ENCODE measurements at regions not wholly inside any gene's neighbourhood (a gene's known extent, or its start where the extent isn't known, plus 50 kb on each side); places are given as distances from the start of the nearest gene placed in this dataset.

GRCh38 chrX:107574054-107574683 lies 54.1 kb upstream of the PRPS1 start:
- H3K4me3 ChIP-seq (ENCODE audit: low read depth, low read length), result no peak overlapping the region
- peak overlapping the region; percentile 80 for H3K27ac ChIP-seq
- in situ Hi-C loops (cut with HindIII; ENCODE audit: low pct_ligation_motif_present, low sequenced_read_pairs), result no loop called here
- no peaks in the 10 kb centered on the region for H3K36me3 ChIP-seq (replicated peaks)
- TF ChIP-seq CTCF (IDR thresholded peaks at IDR 0.05; ENCODE audit: low read depth, low read length, missing control alignments), result no peak
- DNase-seq, result peak; percentile 38
- H3K27me3 ChIP-seq (replicated peaks), result no peaks in the 10 kb centered on the region

GRCh38 chrX:107574711-107575110 lies 53.6 kb upstream of the PRPS1 start:
- in situ Hi-C loops (cut with HindIII; ENCODE audit: low pct_ligation_motif_present, low sequenced_read_pairs), result no loop called here
- peak; percentile 43 for DNase-seq
- Histone ChIP-seq H3K27ac (peak overlapping the region; percentile 80), H3K36me3 (replicated peaks) (no peaks in the 10 kb centered on the region), H3K27me3 (replicated peaks) (no peaks in the 10 kb centered on the region), H3K4me3 (ENCODE audit: low read depth, low read length) (no peak overlapping the region)
- TF ChIP-seq CTCF (IDR thresholded peaks at IDR 0.05; ENCODE audit: low read depth, low read length, missing control alignments), result no peak

- in situ Hi-C loops (cut with HindIII; ENCODE audit: low pct_ligation_motif_present, low sequenced_read_pairs), result no loop called here
- H3K36me3 ChIP-seq (replicated peaks), result no peaks in the 10 kb centered on the region
- H3K27me3 ChIP-seq (replicated peaks), result no peaks in the 10 kb centered on the region
- no peak overlapping the region for H3K27ac ChIP-seq
- DNase-seq, result no peak
- no peak for TF ChIP-seq CTCF (IDR thresholded peaks at IDR 0.05; ENCODE audit: low read depth, low read length, missing control alignments)
- no peak overlapping the region for H3K4me3 ChIP-seq (ENCODE audit: low read depth, low read length)
Measured at GRCh38 chrX:107576392-107576791, 51.9 kb upstream of the PRPS1 start.

- no peak for TF ChIP-seq CTCF (IDR thresholded peaks at IDR 0.05; ENCODE audit: low read depth, low read length, missing control alignments)
- DNase-seq, result no peak
- H3K27me3 ChIP-seq (replicated peaks), result no peaks in the 10 kb centered on the region
- H3K4me3 ChIP-seq (ENCODE audit: low read depth, low read length), result no peak overlapping the region
- no peak overlapping the region for H3K27ac ChIP-seq
- H3K36me3 ChIP-seq (replicated peaks), result no peaks in the 10 kb centered on the region
- in situ Hi-C loops (cut with HindIII; ENCODE audit: low pct_ligation_motif_present, low sequenced_read_pairs), result no loop called here
Measured at GRCh38 chrX:107576841-107577240, 51.5 kb upstream of the PRPS1 start.

GRCh38 chrX:107577933-107578332 lies 50.4 kb upstream of the PRPS1 start:
- TF ChIP-seq CTCF (IDR thresholded peaks at IDR 0.05; ENCODE audit: low read depth, low read length, missing control alignments), result no peak
- no peak for DNase-seq
- H3K36me3 ChIP-seq (replicated peaks), result no peaks in the 10 kb centered on the region
- in situ Hi-C loops (cut with HindIII; ENCODE audit: low pct_ligation_motif_present, low sequenced_read_pairs), result no loop called here
- no peaks in the 10 kb centered on the region for H3K27me3 ChIP-seq (replicated peaks)
- H3K4me3 ChIP-seq (ENCODE audit: low read depth, low read length), result no peak overlapping the region
- no peak overlapping the region for H3K27ac ChIP-seq
